ENCODE measurements at regions not wholly inside any gene's neighbourhood (a gene's known extent, or its start where the extent isn't known, plus 50 kb on each side); places are given as distances from the start of the nearest gene placed in this dataset.

GRCh38 chr3:152619691-152620090 is 215.2 kb upstream of the P2RY1 start:
- TF ChIP-seq FOXK2 (IDR thresholded peaks at IDR 0.05): no peak
- TF ChIP-seq FOXM1 (IDR thresholded peaks at IDR 0.05; ENCODE audit: borderline replicate concordance): no peak
